WERI-Rb-1 (cell line): ENCODE measurements at regions not wholly inside any gene's neighbourhood (a gene's known extent, or its start where the extent isn't known, plus 50 kb on each side); places are given as distances from the start of the nearest gene placed in this dataset.
"Not testable (repeated sequence)": the region's sequence is repeated elsewhere in the genome, so short reads cannot be mapped to it uniquely, and the experiment has no call there.

ENCODE experiments used
- DNase-seq: peaks from one replicate; pipeline ENCODE4 v3.0.0-alpha.2; 2020
- H3K27ac ChIP-seq: fragments of 250-450 bp; sonication (Bioruptor Pico); 2 replicates; pipeline ENCODE4 v1.5.1; 2020; ENCODE audit warnings: mild to moderate bottlenecking, moderate library complexity
- H3K27me3 ChIP-seq: fragments of 250-450 bp; sonication (Bioruptor Pico); 2 replicates; pipeline ENCODE4 v1.5.1; 2021; ENCODE audit warnings: mild to moderate bottlenecking, low read depth, moderate library complexity; ENCODE audit not compliant: insufficient read depth, severe bottlenecking
- H3K36me3 ChIP-seq: fragments of 250-450 bp; sonication (Bioruptor Pico); 2 replicates; pipeline ENCODE4 v1.5.1; 2020; ENCODE audit warnings: mild to moderate bottlenecking, moderate library complexity
- H3K4me3 ChIP-seq: 2 replicates; pipeline ENCODE4 v1.5.1; 2011; ENCODE audit warnings: low read depth, mild to moderate bottlenecking, control low read depth, low read length
- H3K9me3 ChIP-seq: fragments of 250-450 bp; sonication (Bioruptor Pico); 2 replicates; pipeline ENCODE4 v1.5.1; 2021; ENCODE audit warnings: mild to moderate bottlenecking, moderate library complexity; ENCODE audit not compliant: severe bottlenecking
- TF ChIP-seq, protein P1 (sequence below): IDR thresholded peaks from 2 replicates; pipeline ENCODE4 v1.5.1; 2011; ENCODE audit warnings: low read depth, mild to moderate bottlenecking, control low read depth, inconsistent platforms, low read length

DNA sequence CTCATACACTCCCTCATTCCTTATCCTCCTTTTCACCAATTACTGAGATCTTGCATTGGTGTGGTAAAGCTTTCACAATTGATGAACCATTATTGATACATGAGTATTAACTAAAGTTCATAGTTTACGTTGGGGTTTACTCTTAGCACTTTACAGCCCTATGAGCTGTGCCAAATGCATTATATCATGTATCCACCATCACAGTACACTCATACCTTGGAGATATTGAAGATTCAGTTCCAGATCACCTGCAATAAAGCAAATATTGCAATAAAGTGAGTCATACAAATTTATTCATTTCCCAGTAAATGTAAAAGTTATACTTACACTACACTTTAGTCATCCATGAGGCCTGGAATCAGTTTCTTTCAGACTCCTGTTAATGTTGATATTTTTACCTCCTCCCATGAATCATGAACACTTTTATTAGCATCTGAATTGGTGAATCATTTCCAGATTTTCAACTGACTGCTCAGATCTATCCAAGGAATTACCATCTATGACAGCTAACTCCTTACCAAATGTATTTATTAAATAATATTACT, 546.6 kb upstream of the PTPRD start:
- Histone ChIP-seq H3K27me3 (no peaks in the 10 kb centered on the region), H3K36me3 (no peaks in the 10 kb centered on the region), H3K4me3 (no peak overlapping the region), H3K9me3 (peaks cover 4% of the 10 kb centered on the region), H3K27ac (no peak overlapping the region)
- TF ChIP-seq, protein P1, sequence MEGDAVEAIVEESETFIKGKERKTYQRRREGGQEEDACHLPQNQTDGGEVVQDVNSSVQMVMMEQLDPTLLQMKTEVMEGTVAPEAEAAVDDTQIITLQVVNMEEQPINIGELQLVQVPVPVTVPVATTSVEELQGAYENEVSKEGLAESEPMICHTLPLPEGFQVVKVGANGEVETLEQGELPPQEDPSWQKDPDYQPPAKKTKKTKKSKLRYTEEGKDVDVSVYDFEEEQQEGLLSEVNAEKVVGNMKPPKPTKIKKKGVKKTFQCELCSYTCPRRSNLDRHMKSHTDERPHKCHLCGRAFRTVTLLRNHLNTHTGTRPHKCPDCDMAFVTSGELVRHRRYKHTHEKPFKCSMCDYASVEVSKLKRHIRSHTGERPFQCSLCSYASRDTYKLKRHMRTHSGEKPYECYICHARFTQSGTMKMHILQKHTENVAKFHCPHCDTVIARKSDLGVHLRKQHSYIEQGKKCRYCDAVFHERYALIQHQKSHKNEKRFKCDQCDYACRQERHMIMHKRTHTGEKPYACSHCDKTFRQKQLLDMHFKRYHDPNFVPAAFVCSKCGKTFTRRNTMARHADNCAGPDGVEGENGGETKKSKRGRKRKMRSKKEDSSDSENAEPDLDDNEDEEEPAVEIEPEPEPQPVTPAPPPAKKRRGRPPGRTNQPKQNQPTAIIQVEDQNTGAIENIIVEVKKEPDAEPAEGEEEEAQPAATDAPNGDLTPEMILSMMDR = no peak
- no peak for DNase-seq

DNA sequence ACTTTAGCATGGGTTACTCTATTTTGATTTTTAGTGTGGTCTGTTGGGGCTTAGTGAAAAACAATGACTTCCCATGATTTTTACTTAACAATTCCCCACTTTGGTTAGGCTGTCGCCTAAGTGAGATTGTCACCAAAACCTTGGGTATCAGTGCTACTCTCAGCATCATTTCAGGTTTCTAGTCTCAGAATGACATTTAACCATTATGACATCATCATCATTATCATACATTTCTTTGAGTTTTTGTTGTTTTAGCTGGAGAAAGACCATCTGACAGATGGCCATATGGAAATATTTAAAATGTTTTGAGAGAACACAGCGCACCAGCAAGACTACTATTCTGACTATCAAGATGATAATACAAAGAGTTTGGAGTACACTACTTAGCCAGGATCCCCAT, 551.0 kb upstream of the PTPRD start:
- H3K36me3 ChIP-seq = no peaks in the 10 kb centered on the region
- no peak overlapping the region for H3K27ac ChIP-seq
- H3K27me3 ChIP-seq = no peaks in the 10 kb centered on the region
- peaks cover 4% of the 10 kb centered on the region for H3K9me3 ChIP-seq
- no peak overlapping the region for H3K4me3 ChIP-seq
- TF ChIP-seq, protein P1 = no peak
- DNase-seq = no peak

DNA sequence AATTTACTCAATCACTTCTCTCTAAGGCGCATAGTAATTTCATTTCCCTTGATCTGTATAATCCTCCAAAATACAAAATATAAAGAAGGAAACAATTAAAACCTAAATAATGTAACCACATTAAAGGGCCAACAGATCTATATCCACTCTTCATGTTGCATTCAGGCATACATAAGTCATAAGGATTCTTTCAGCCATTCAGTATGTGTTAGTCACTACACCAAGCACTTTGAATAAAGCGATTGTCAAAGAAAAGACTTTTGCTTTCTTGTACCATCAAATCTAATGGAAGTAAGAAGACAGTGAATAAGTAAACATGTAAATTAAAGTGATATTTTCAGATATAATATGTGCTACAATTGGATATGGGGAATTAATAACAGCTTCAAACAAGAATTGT, 569.2 kb upstream of the PTPRD start:
- no peak for DNase-seq
- H3K27ac ChIP-seq = no peak overlapping the region
- H3K27me3 ChIP-seq = no peaks in the 10 kb centered on the region
- TF ChIP-seq, protein P1 = no peak
- H3K4me3 ChIP-seq = no peak overlapping the region
- H3K9me3 ChIP-seq = no peaks in the 10 kb centered on the region
- H3K36me3 ChIP-seq = no peaks in the 10 kb centered on the region

DNA sequence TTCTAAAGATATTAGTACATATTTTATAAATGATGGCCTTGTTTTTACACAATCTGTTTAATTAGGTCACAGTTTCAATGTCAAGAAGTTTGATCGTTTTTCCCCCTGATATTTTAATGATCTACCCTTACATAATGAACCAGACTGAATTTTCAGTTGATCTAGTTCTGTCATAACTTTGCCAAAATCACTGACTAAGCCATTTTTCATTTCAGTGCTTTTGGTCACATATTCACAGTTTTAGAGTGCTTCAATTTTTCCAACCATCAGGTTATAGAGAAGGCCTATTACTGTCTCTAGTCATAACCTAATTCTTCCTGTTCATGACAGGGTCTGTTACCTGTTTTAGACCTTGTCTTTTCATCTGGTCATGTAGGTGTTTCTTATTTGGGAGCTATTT, 577.9 kb upstream of the PTPRD start:
- H3K27me3 ChIP-seq = no peaks in the 10 kb centered on the region
- H3K9me3 ChIP-seq = no peaks in the 10 kb centered on the region
- DNase-seq = no peak
- no peaks in the 10 kb centered on the region for H3K36me3 ChIP-seq
- TF ChIP-seq, protein P1 = no peak
- no peak overlapping the region for H3K4me3 ChIP-seq
- H3K27ac ChIP-seq = no peak overlapping the region

DNA sequence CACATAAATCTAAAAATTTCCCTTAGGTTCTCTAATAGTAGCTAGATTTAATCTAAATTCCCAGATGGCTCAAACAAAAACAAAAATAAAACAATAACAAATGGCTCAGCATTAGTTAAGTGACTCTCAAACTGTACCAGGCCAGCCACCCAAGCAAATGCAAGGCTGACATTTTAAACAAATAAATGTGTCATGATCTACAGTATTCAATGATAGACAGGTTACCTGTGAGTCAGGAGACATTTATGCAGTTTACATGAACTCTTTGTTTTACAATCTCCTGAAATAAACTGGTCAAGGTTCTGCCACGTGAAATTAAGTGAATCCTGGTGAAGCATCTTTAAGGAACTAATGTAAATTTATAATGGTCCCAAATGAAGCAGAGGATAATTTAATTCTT, 580.2 kb upstream of the PTPRD start:
- no peak for DNase-seq
- no peaks in the 10 kb centered on the region for H3K9me3 ChIP-seq
- no peaks in the 10 kb centered on the region for H3K36me3 ChIP-seq
- H3K27ac ChIP-seq = no peak overlapping the region
- H3K4me3 ChIP-seq = no peak overlapping the region
- TF ChIP-seq, protein P1 = no peak
- no peaks in the 10 kb centered on the region for H3K27me3 ChIP-seq

DNA sequence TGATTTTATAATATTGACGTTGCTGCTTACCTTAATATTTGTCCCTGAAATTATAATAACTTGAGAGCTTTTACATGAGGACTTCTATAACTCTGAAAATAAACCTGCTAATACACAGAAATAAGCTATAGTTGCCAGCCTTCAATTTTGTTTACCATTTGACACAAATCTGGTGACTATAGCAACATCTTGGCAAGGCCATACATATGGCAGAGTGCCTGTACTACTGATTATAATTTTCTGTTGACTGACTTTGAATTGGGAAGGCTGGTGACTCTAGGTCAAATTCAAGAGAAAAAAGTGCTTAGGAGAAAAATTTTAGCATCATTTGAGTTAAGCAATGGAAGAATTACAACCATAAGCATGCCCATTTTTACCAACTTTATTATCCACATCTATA, 581.4 kb upstream of the PTPRD start:
- H3K9me3 ChIP-seq = no peaks in the 10 kb centered on the region
- H3K27me3 ChIP-seq = no peaks in the 10 kb centered on the region
- H3K27ac ChIP-seq = no peak overlapping the region
- no peaks in the 10 kb centered on the region for H3K36me3 ChIP-seq
- DNase-seq = no peak
- no peak overlapping the region for H3K4me3 ChIP-seq
- TF ChIP-seq, protein P1 = no peak

DNA sequence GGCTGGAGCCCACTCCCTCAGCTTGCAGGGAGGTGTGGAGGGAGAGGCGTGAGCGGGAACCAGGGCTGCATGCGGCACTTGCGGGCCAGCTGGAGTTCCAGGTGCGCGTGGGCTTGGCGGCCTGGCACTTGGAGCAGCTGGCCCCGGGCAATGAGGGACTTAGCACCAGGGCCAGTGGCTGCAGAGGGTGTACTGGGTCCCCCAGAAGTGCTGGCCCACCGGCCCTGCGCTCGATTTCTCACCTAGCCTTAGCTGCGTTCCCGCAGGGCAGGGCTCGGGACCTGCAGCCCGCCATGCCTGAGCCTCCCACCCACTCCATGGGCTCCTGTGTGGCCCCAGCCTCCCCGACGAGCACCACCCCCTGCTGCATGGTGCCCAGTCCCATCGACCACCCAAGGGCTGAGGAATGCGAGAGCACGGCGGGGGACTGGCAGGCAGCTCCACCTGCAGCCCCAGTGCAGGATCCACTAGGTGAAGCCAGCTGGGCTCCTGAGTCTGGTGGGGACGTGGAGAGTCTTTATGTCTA, 584.1 kb upstream of the PTPRD start:
- H3K36me3 ChIP-seq, H3K9me3 ChIP-seq, H3K27ac ChIP-seq, DNase-seq, H3K4me3 ChIP-seq, H3K27me3 ChIP-seq: not testable (repeated sequence)
